IPS-18a (cell line): ENCODE measurements at regions not wholly inside any gene's neighbourhood (a gene's known extent, or its start where the extent isn't known, plus 50 kb on each side); places are given as distances from the start of the nearest gene placed in this dataset.
"Not testable (repeated sequence)": the region's sequence is repeated elsewhere in the genome, so short reads cannot be mapped to it uniquely, and the experiment has no call there.

Experiments used
- H3K27ac ChIP-seq: one replicate; pipeline ENCODE4 v1.5.1; 2013; ENCODE audit warnings: low read length
- H3K27me3 ChIP-seq: one replicate; pipeline ENCODE4 v1.6.1; 2013; ENCODE audit warnings: mild to moderate bottlenecking, low read length; ENCODE audit not compliant: control insufficient read depth, insufficient read depth
- H3K36me3 ChIP-seq: one replicate; pipeline ENCODE4 v1.6.1; 2013; ENCODE audit warnings: low read depth, low read length; ENCODE audit not compliant: control insufficient read depth
- H3K4me1 ChIP-seq: one replicate; pipeline ENCODE4 v1.6.1; 2013; ENCODE audit warnings: low read depth, low read length; ENCODE audit not compliant: control insufficient read depth
- H3K4me3 ChIP-seq: one replicate; pipeline ENCODE4 v1.5.1; 2013; ENCODE audit warnings: low read length
- H3K9ac ChIP-seq: one replicate; pipeline ENCODE4 v1.6.1; 2013; ENCODE audit warnings: mild to moderate bottlenecking, low read length, moderate library complexity
- H3K9me3 ChIP-seq: one replicate; pipeline ENCODE4 v1.6.1; 2013; ENCODE audit warnings: low read depth, low read length; ENCODE audit not compliant: control insufficient read depth

DNA sequence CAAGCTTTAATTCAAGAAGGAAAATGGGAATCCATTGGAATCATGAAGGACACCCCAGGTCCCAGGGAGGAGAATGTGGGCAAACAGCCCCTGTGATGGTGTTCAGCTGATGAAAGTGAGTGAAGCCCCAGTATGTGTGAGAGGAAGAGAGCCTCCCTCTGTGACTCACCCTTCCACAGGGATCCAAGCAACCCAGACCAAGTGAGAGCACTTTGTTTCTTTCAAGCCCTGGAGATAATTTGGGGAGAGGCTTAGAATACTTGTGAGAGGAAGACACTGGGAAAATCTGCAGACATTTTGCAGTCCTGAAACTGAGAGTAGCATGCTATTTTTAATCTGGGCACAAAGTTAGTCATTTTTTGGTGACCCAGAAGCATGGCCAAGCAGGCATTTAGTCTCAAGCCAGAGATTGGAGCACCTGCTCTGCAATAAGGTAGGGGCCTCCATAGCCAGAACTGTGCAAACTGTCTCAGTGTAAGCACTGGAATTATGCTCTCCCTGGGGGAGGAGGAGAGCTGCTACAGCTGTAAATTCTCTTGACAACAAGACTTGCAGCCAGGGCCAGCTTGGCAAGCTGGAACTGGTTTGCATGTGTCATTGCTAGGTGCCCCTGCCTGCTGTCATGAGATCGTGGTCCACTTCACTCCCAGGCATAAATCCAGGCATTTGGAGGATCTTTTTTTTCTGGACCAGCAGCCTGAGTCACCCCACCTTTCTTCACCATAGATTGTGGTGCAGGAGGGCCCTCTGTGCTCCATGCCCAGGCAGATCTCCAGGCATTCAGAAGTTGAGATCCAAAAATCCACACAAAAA, 537.8 kb upstream of the DPPA4 start:
- no peaks in the 10 kb centered on the region for H3K27me3 ChIP-seq
- no peak overlapping the region for H3K27ac ChIP-seq
- H3K9me3 ChIP-seq = no peaks in the 10 kb centered on the region
- no peaks in the 10 kb centered on the region for H3K36me3 ChIP-seq
- H3K4me1 ChIP-seq = no peaks in the 10 kb centered on the region
- no peak overlapping the region for H3K9ac ChIP-seq
- H3K4me3 ChIP-seq = no peak overlapping the region

GRCh38 chr3:109877616-109878015, 540.3 kb upstream of the DPPA4 start:
- H3K27ac ChIP-seq, H3K4me1 ChIP-seq: not testable (repeated sequence)

DNA sequence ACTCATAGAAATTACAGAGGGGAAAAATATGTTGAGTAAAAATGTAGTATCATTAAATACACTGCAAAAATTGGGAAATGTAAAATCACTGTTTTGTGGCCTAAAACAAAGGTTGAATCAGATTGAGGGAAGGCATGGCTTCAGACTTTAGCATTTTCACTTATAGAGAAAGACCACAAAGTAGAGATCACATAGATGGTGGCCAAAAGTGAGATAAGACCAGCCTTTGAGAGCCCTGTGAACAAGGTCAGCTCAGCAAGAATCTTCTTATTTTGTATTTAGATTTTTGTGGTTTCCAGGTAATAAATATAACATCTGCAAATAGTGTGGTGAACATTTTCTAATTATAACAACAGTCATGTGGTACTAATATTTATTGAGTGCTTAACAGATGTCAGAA, 544.8 kb upstream of the DPPA4 start:
- H3K9ac ChIP-seq = no peak overlapping the region
- H3K27me3 ChIP-seq = no peaks in the 10 kb centered on the region
- no peaks in the 10 kb centered on the region for H3K36me3 ChIP-seq
- no peaks in the 10 kb centered on the region for H3K9me3 ChIP-seq
- H3K4me1 ChIP-seq = no peaks in the 10 kb centered on the region
- no peak overlapping the region for H3K27ac ChIP-seq
- H3K4me3 ChIP-seq = no peak overlapping the region

More at GRCh38 chr3:109877616-109878015, 540.3 kb upstream of the DPPA4 start:
- not testable (repeated sequence) for H3K27me3 ChIP-seq, H3K9ac ChIP-seq, H3K9me3 ChIP-seq, H3K36me3 ChIP-seq, H3K4me3 ChIP-seq

- Histone ChIP-seq H3K27me3 (no peaks in the 10 kb centered on the region), H3K36me3 (no peaks in the 10 kb centered on the region), H3K9ac (no peak overlapping the region), H3K4me3 (no peak overlapping the region), H3K9me3 (no peaks in the 10 kb centered on the region), H3K27ac (no peak overlapping the region), H3K4me1 (no peaks in the 10 kb centered on the region)
These were observed 549.9 kb upstream of the DPPA4 start for GRCh38 chr3:109887293-109887692.

DNA sequence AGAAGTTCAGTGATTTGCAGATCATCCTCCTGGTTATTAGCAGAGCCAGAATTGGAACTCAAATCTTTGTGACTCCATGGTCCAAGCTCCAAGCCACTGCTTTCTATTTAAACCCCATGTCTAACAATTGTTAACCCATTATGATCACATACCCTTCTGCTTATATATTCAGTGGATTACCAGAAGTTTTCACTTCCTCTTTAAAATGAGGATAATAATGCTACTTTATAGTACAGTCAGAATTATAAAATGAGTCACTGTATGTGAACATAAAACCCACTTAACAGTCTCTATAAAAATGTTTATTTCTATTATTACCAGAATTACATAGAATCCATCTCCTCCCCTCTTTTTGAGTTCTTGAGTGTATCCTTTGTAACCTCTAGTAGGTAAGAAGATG, 550.7 kb upstream of the DPPA4 start:
- Histone ChIP-seq H3K9ac (no peak overlapping the region), H3K27me3 (no peaks in the 10 kb centered on the region), H3K36me3 (no peaks in the 10 kb centered on the region), H3K4me3 (no peak overlapping the region), H3K27ac (no peak overlapping the region), H3K9me3 (no peaks in the 10 kb centered on the region), H3K4me1 (no peaks in the 10 kb centered on the region)

GRCh38 chr3:109897734-109898133, 560.4 kb upstream of the DPPA4 start:
- no peak overlapping the region for H3K9ac ChIP-seq
- H3K27me3 ChIP-seq = no peaks in the 10 kb centered on the region
- no peak overlapping the region for H3K4me3 ChIP-seq
- H3K4me1 ChIP-seq = no peaks in the 10 kb centered on the region
- H3K9me3 ChIP-seq = no peaks in the 10 kb centered on the region
- no peak overlapping the region for H3K27ac ChIP-seq
- no peaks in the 10 kb centered on the region for H3K36me3 ChIP-seq

DNA sequence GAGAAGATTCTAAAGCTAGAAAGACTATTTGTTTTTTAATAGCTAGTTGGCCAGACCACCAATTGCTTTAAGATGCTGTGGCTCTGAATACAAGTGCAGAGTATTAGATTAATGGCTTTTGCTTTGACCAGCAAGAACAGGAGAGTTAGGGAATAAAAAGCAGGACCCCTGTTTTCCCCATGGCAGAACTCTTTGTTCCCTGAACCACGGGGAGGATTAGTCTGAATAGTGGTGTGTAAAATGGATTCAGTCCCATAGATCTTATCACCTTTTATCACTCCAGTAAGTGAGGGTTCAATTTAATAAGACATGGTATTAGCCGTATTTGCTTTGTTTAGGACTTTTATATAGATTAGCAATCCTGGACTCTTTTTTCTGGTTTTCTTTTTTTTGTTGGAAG, 562.6 kb upstream of the DPPA4 start:
- no peak overlapping the region for H3K27ac ChIP-seq
- H3K9ac ChIP-seq = no peak overlapping the region
- H3K4me3 ChIP-seq = no peak overlapping the region
- H3K9me3 ChIP-seq = peaks cover 3% of the 10 kb centered on the region
- H3K36me3 ChIP-seq = no peaks in the 10 kb centered on the region
- no peaks in the 10 kb centered on the region for H3K27me3 ChIP-seq
- no peaks in the 10 kb centered on the region for H3K4me1 ChIP-seq

- H3K27me3 ChIP-seq = no peaks in the 10 kb centered on the region
- no peak overlapping the region for H3K4me3 ChIP-seq
- H3K9ac ChIP-seq = no peak overlapping the region
- H3K27ac ChIP-seq = no peak overlapping the region
- H3K4me1 ChIP-seq = no peaks in the 10 kb centered on the region
- peaks cover 5% of the 10 kb centered on the region for H3K9me3 ChIP-seq
- no peaks in the 10 kb centered on the region for H3K36me3 ChIP-seq
These were observed 563.4 kb upstream of the DPPA4 start for GRCh38 chr3:109900783-109901182.

- Histone ChIP-seq H3K36me3 (no peaks in the 10 kb centered on the region), H3K4me1 (no peaks in the 10 kb centered on the region), H3K9me3 (peaks cover 5% of the 10 kb centered on the region), H3K27me3 (no peaks in the 10 kb centered on the region), H3K27ac (no peak overlapping the region), H3K9ac (no peak overlapping the region), H3K4me3 (no peak overlapping the region)
These were observed 565.2 kb upstream of the DPPA4 start for GRCh38 chr3:109902549-109902948.

DNA sequence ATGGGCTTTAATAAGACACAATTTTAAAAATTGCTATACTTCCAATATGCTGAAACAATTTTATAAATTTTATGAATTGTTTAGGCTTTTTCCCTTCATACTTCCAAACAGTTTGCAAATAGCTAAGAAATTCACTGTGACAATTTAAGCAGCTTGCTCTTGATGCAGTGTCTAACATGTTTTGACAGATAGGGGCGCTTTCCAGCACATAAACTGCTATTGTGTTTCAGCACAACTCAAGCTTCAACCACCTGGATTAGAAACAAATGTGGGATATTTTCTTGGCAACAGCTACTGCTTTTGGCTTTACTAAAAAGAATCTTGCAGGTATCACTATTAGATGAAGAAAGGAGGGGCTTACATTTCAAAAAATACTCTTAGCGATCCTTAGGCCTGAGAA, 565.8 kb upstream of the DPPA4 start:
- no peaks in the 10 kb centered on the region for H3K4me1 ChIP-seq
- H3K27me3 ChIP-seq = no peaks in the 10 kb centered on the region

GRCh38 chr3:109910772-109911171, 573.4 kb upstream of the DPPA4 start:
- no peaks in the 10 kb centered on the region for H3K27me3 ChIP-seq
- no peaks in the 10 kb centered on the region for H3K36me3 ChIP-seq
- no peaks in the 10 kb centered on the region for H3K9me3 ChIP-seq
- H3K27ac ChIP-seq = no peak overlapping the region
- H3K9ac ChIP-seq = no peak overlapping the region
- no peaks in the 10 kb centered on the region for H3K4me1 ChIP-seq
- no peak overlapping the region for H3K4me3 ChIP-seq

More for the DNA sequence above, 565.8 kb upstream of the DPPA4 start:
- Histone ChIP-seq H3K27ac (no peak overlapping the region), H3K9ac (no peak overlapping the region), H3K36me3 (no peaks in the 10 kb centered on the region), H3K4me3 (no peak overlapping the region), H3K9me3 (peaks cover 5% of the 10 kb centered on the region)

DNA sequence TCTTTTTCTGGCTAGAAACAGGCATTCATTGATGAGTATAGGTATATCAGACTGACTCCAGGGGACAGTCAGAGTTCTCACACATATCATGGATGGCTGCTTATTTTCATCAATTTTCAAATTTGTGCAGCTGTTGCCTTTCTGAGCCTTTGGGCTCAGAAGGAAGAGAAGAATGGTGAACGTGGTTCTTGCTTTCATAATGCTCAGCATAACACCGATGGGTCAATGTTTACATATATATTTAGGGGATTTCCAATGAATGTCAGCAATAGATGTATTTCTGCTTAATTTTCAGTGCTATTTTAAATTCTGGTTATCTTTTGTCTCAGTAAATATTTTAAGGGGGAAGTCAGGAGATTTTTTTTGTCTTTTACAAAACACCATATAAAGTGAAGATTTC, 581.4 kb upstream of the DPPA4 start:
- Histone ChIP-seq H3K27me3 (no peaks in the 10 kb centered on the region), H3K36me3 (no peaks in the 10 kb centered on the region), H3K9me3 (no peaks in the 10 kb centered on the region), H3K4me3 (no peak overlapping the region), H3K9ac (no peak overlapping the region), H3K4me1 (peaks cover 4% of the 10 kb centered on the region), H3K27ac (no peak overlapping the region)
